ENCODE measurements at regions not wholly inside any gene's neighbourhood (a gene's known extent, or its start where the extent isn't known, plus 50 kb on each side); places are given as distances from the start of the nearest gene placed in this dataset.
"Not testable (repeated sequence)": the region's sequence is repeated elsewhere in the genome, so short reads cannot be mapped to it uniquely, and the experiment has no call there.

- no peak for DNase-seq (ENCODE audit: low read depth, low spot score)
These were observed 170.9 kb downstream of the POLR1F start for GRCh38 chr7:19537942-19538401.

GRCh38 chr7:19533266-19533665 is 175.6 kb downstream of the POLR1F start:
- DNase-seq (ENCODE audit: low read depth, low spot score): no peak

- no peak for DNase-seq (ENCODE audit: low read depth, low spot score)
These were observed 178.0 kb downstream of the POLR1F start for GRCh38 chr7:19530852-19531251.

- DNase-seq (ENCODE audit: low read depth, low spot score): no peak
These were observed 178.6 kb downstream of the POLR1F start for GRCh38 chr7:19530261-19530660.

- no peak for DNase-seq (ENCODE audit: low read depth, low spot score)
These were observed 182.2 kb downstream of the POLR1F start for GRCh38 chr7:19526639-19527038.

GRCh38 chr7:19522486-19522885 is 186.4 kb downstream of the POLR1F start:
- peak; percentile 62 for DNase-seq (ENCODE audit: low read depth, low spot score)

GRCh38 chr7:19520392-19520791 is 188.4 kb downstream of the POLR1F start:
- no peak for DNase-seq (ENCODE audit: low read depth, low spot score)

GRCh38 chr7:19519443-19520021 is 189.3 kb downstream of the POLR1F start:
- no peak for DNase-seq (ENCODE audit: low read depth, low spot score)

GRCh38 chr7:19517546-19517945 is 191.3 kb downstream of the POLR1F start:
- DNase-seq (ENCODE audit: low read depth, low spot score): not testable (repeated sequence)

- DNase-seq (ENCODE audit: low read depth, low spot score): no peak
These were observed 200.0 kb downstream of the POLR1F start for GRCh38 chr7:19508821-19509220.

GRCh38 chr7:19508124-19508523 is 200.7 kb downstream of the POLR1F start:
- peak; percentile 69 for DNase-seq (ENCODE audit: low read depth, low spot score)

GRCh38 chr7:19491821-19492452 is 216.9 kb downstream of the POLR1F start:
- DNase-seq (ENCODE audit: low read depth, low spot score): no peak

- DNase-seq (ENCODE audit: low read depth, low spot score): no peak
These were observed 217.5 kb downstream of the POLR1F start for GRCh38 chr7:19491371-19491770.

- no peak for DNase-seq (ENCODE audit: low read depth, low spot score)
These were observed 219.5 kb downstream of the POLR1F start for GRCh38 chr7:19489162-19489820.

GRCh38 chr7:19488056-19488455 is 220.8 kb downstream of the POLR1F start:
- DNase-seq (ENCODE audit: low read depth, low spot score): no peak

- no peak for DNase-seq (ENCODE audit: low read depth, low spot score)
These were observed 226.2 kb downstream of the POLR1F start for GRCh38 chr7:19482628-19483027.

- DNase-seq (ENCODE audit: low read depth, low spot score): no peak
These were observed 228.5 kb downstream of the POLR1F start for GRCh38 chr7:19480383-19480782.

GRCh38 chr7:19470031-19470430 is 238.8 kb downstream of the POLR1F start:
- DNase-seq (ENCODE audit: low read depth, low spot score): no peak

- no peak for DNase-seq (ENCODE audit: low read depth, low spot score)
These were observed 243.0 kb downstream of the POLR1F start for GRCh38 chr7:19465861-19466260.

- no peak for DNase-seq (ENCODE audit: low read depth, low spot score)
These were observed 244.1 kb downstream of the POLR1F start for GRCh38 chr7:19464751-19465150.

GRCh38 chr7:19464241-19464640 is 244.6 kb downstream of the POLR1F start:
- no peak for DNase-seq (ENCODE audit: low read depth, low spot score)

GRCh38 chr7:19463581-19463980 is 245.3 kb downstream of the POLR1F start:
- no peak for DNase-seq (ENCODE audit: low read depth, low spot score)

GRCh38 chr7:19455623-19456022 is 253.2 kb downstream of the POLR1F start:
- no peak for DNase-seq (ENCODE audit: low read depth, low spot score)
